ENCODE measurements at regions not wholly inside any gene's neighbourhood (a gene's known extent, or its start where the extent isn't known, plus 50 kb on each side); places are given as distances from the start of the nearest gene placed in this dataset.

- H3K4me1 ChIP-seq (ENCODE audit: control insufficient read depth, insufficient read depth, low read length): no peaks in the 10 kb centered on the region
- ATAC-seq (no peak), DNase-seq (no peak)
- 20% methylated on average over 1 of the region's 1 CpG for WGBS
- no peaks in the 10 kb centered on the region for H3K27me3 ChIP-seq (ENCODE audit: control insufficient read depth, insufficient read depth)
- no peak overlapping the region for H3K27ac ChIP-seq (ENCODE audit: low read length)
- no peaks in the 10 kb centered on the region for H3K9me3 ChIP-seq (ENCODE audit: control insufficient read depth, low read length)
- intact Hi-C loops (cut with DNase I): no loop called here
- H3K4me3 ChIP-seq (ENCODE audit: low read length): no peak overlapping the region
Measured at GRCh38 chr5:107310181-107310580, 360.6 kb downstream of the EFNA5 start.

GRCh38 chr5:107306594-107306993 lies 364.1 kb downstream of the EFNA5 start:
- H3K27me3 ChIP-seq (ENCODE audit: control insufficient read depth, insufficient read depth): no peaks in the 10 kb centered on the region
- 90% methylated on average over 3 of the region's 3 CpGs for WGBS
- DNase-seq: no peak
- no peak overlapping the region for H3K27ac ChIP-seq (ENCODE audit: low read length)
- no peaks in the 10 kb centered on the region for H3K4me1 ChIP-seq (ENCODE audit: control insufficient read depth, insufficient read depth, low read length)
- intact Hi-C loops (cut with DNase I): no loop called here
- no peaks in the 10 kb centered on the region for H3K9me3 ChIP-seq (ENCODE audit: control insufficient read depth, low read length)
- no peak overlapping the region for H3K4me3 ChIP-seq (ENCODE audit: low read length)
- no peak for ATAC-seq

- DNase-seq (no peak), ATAC-seq (no peak)
- Histone ChIP-seq H3K4me3 (ENCODE audit: low read length) (no peak overlapping the region), H3K4me1 (ENCODE audit: control insufficient read depth, insufficient read depth, low read length) (no peaks in the 10 kb centered on the region), H3K9me3 (ENCODE audit: control insufficient read depth, low read length) (no peaks in the 10 kb centered on the region), H3K27ac (ENCODE audit: low read length) (no peak overlapping the region), H3K27me3 (ENCODE audit: control insufficient read depth, insufficient read depth) (no peaks in the 10 kb centered on the region)
- WGBS: 84% methylated on average over 3 of the region's 3 CpGs
- intact Hi-C loops (cut with DNase I): no loop called here
Measured at GRCh38 chr5:107306002-107306401, 364.7 kb downstream of the EFNA5 start.

- ATAC-seq: no peak
- Histone ChIP-seq H3K4me1 (ENCODE audit: control insufficient read depth, insufficient read depth, low read length) (no peaks in the 10 kb centered on the region), H3K27ac (ENCODE audit: low read length) (no peak overlapping the region), H3K27me3 (ENCODE audit: control insufficient read depth, insufficient read depth) (no peaks in the 10 kb centered on the region), H3K9me3 (ENCODE audit: control insufficient read depth, low read length) (no peaks in the 10 kb centered on the region), H3K4me3 (ENCODE audit: low read length) (no peak overlapping the region)
- no peak for DNase-seq
- intact Hi-C loops (cut with DNase I): no loop called here
Measured at GRCh38 chr5:107304684-107305083, 366.1 kb downstream of the EFNA5 start.

- ATAC-seq (no peak), DNase-seq (no peak)
- WGBS: 94% methylated on average over 1 of the region's 1 CpG
- Histone ChIP-seq H3K4me3 (ENCODE audit: low read length) (no peak overlapping the region), H3K27ac (ENCODE audit: low read length) (no peak overlapping the region), H3K4me1 (ENCODE audit: control insufficient read depth, insufficient read depth, low read length) (no peaks in the 10 kb centered on the region), H3K27me3 (ENCODE audit: control insufficient read depth, insufficient read depth) (no peaks in the 10 kb centered on the region), H3K9me3 (ENCODE audit: control insufficient read depth, low read length) (no peaks in the 10 kb centered on the region)
- intact Hi-C loops (cut with DNase I): no loop called here
Measured at GRCh38 chr5:107303171-107303968, 367.4 kb downstream of the EFNA5 start.

- Histone ChIP-seq H3K27me3 (ENCODE audit: control insufficient read depth, insufficient read depth) (no peaks in the 10 kb centered on the region), H3K4me3 (ENCODE audit: low read length) (no peak overlapping the region), H3K9me3 (ENCODE audit: control insufficient read depth, low read length) (no peaks in the 10 kb centered on the region), H3K4me1 (ENCODE audit: control insufficient read depth, insufficient read depth, low read length) (no peaks in the 10 kb centered on the region), H3K27ac (ENCODE audit: low read length) (no peak overlapping the region)
- DNase-seq (no peak), ATAC-seq (no peak)
- intact Hi-C loops (cut with DNase I): no loop called here
- WGBS: 92% methylated on average over 3 of the region's 3 CpGs
Measured at GRCh38 chr5:107302441-107302840, 368.3 kb downstream of the EFNA5 start.

GRCh38 chr5:107301999-107302398 lies 368.7 kb downstream of the EFNA5 start:
- no peaks in the 10 kb centered on the region for H3K9me3 ChIP-seq (ENCODE audit: control insufficient read depth, low read length)
- no peak overlapping the region for H3K4me3 ChIP-seq (ENCODE audit: low read length)
- intact Hi-C loops (cut with DNase I): no loop called here
- WGBS: 76% methylated on average over 3 of the region's 3 CpGs
- no peaks in the 10 kb centered on the region for H3K4me1 ChIP-seq (ENCODE audit: control insufficient read depth, insufficient read depth, low read length)
- H3K27me3 ChIP-seq (ENCODE audit: control insufficient read depth, insufficient read depth): no peaks in the 10 kb centered on the region
- DNase-seq (no peak), ATAC-seq (no peak)
- no peak overlapping the region for H3K27ac ChIP-seq (ENCODE audit: low read length)

GRCh38 chr5:107300721-107301327 lies 369.9 kb downstream of the EFNA5 start:
- H3K27me3 ChIP-seq (ENCODE audit: control insufficient read depth, insufficient read depth): no peaks in the 10 kb centered on the region
- H3K27ac ChIP-seq (ENCODE audit: low read length): no peak overlapping the region
- ATAC-seq (no peak), DNase-seq (no peak)
- intact Hi-C loops (cut with DNase I): no loop called here
- WGBS: 61% methylated on average over 5 of the region's 5 CpGs
- H3K9me3 ChIP-seq (ENCODE audit: control insufficient read depth, low read length): no peaks in the 10 kb centered on the region
- H3K4me3 ChIP-seq (ENCODE audit: low read length): no peak overlapping the region
- H3K4me1 ChIP-seq (ENCODE audit: control insufficient read depth, insufficient read depth, low read length): no peaks in the 10 kb centered on the region

- Histone ChIP-seq H3K27ac (ENCODE audit: low read length) (no peak overlapping the region), H3K4me3 (ENCODE audit: low read length) (no peak overlapping the region), H3K9me3 (ENCODE audit: control insufficient read depth, low read length) (no peaks in the 10 kb centered on the region), H3K4me1 (ENCODE audit: control insufficient read depth, insufficient read depth, low read length) (peaks cover 2% of the 10 kb centered on the region), H3K27me3 (ENCODE audit: control insufficient read depth, insufficient read depth) (no peaks in the 10 kb centered on the region)
- no peak for ATAC-seq
- intact Hi-C loops (cut with DNase I): no loop called here
- no peak for DNase-seq
- 73% methylated on average over 2 of the region's 2 CpGs for WGBS
Measured at GRCh38 chr5:107296572-107296971, 374.2 kb downstream of the EFNA5 start.

GRCh38 chr5:107295914-107296313 lies 374.8 kb downstream of the EFNA5 start:
- WGBS: 82% methylated on average over 2 of the region's 2 CpGs
- no peaks in the 10 kb centered on the region for H3K27me3 ChIP-seq (ENCODE audit: control insufficient read depth, insufficient read depth)
- intact Hi-C loops (cut with DNase I): no loop called here

GRCh38 chr5:107294669-107295068 lies 376.1 kb downstream of the EFNA5 start:
- Histone ChIP-seq H3K4me1 (ENCODE audit: control insufficient read depth, insufficient read depth, low read length) (peaks cover 2% of the 10 kb centered on the region), H3K4me3 (ENCODE audit: low read length) (no peak overlapping the region), H3K27me3 (ENCODE audit: control insufficient read depth, insufficient read depth) (no peaks in the 10 kb centered on the region), H3K9me3 (ENCODE audit: control insufficient read depth, low read length) (no peaks in the 10 kb centered on the region), H3K27ac (ENCODE audit: low read length) (no peak overlapping the region)
- ATAC-seq (peak in 1 of 2 donors; percentile 19), DNase-seq (no peak)
- intact Hi-C loops (cut with DNase I): no loop called here
- 80% methylated on average over 1 of the region's 1 CpG for WGBS

More at GRCh38 chr5:107295914-107296313, 374.8 kb downstream of the EFNA5 start:
- DNase-seq (no peak), ATAC-seq (no peak)
- Histone ChIP-seq H3K9me3 (ENCODE audit: control insufficient read depth, low read length) (no peaks in the 10 kb centered on the region), H3K4me3 (ENCODE audit: low read length) (no peak overlapping the region), H3K27ac (ENCODE audit: low read length) (no peak overlapping the region), H3K4me1 (ENCODE audit: control insufficient read depth, insufficient read depth, low read length) (peaks cover 2% of the 10 kb centered on the region)

Data from right cardiac atrium (tissue), 5 donors.